Left lung (tissue), 4 donors: ENCODE measurements at regions not wholly inside any gene's neighbourhood (a gene's known extent, or its start where the extent isn't known, plus 50 kb on each side); places are given as distances from the start of the nearest gene placed in this dataset.
"Not testable (repeated sequence)": the region's sequence is repeated elsewhere in the genome, so short reads cannot be mapped to it uniquely, and the experiment has no call there.

Experiments
- ATAC-seq: fragments of 200-7000 bp; cut with Tn5 transposase; one replicate; pipeline ENCODE4 v1.9.1; 2020; ENCODE audit warnings: moderate library complexity
- DNase-seq, 4 donors: peaks; one replicate each; pipeline ENCODE4 v3.0.0-alpha.2; 2013 to 2020
- H3K27ac ChIP-seq, 2 donors: fragments of 200-600 bp; sonication (generic) in 1 of 2; one replicate each; pipeline versions ENCODE4 v1.5.0 to v1.8.0; 2020 to 2021
- H3K27me3 ChIP-seq, 2 donors: fragments of 200-600 bp; sonication (generic) in 1 of 2; one replicate each; pipeline versions ENCODE4 v1.5.0 to v1.8.0; 2020 to 2021
- H3K36me3 ChIP-seq, 2 donors: fragments of 200-600 bp; sonication (generic) in 1 of 2; one replicate each; pipeline versions ENCODE4 v1.5.0 to v1.8.0; 2020 to 2021
- H3K4me1 ChIP-seq, 2 donors: fragments of 200-600 bp; one replicate each; pipeline ENCODE4 v1.8.0; 2021
- H3K4me3 ChIP-seq, 2 donors: fragments of 200-600 bp; sonication (generic) in 1 of 2; one replicate each; pipeline versions ENCODE4 v1.5.0 to v1.8.0; 2020 to 2021; ENCODE audit warnings: mild to moderate bottlenecking in 1 of 2
- H3K9me3 ChIP-seq, 2 donors: fragments of 200-600 bp; sonication (generic) in 1 of 2; one replicate each; pipeline versions ENCODE4 v1.5.0 to v1.8.0; 2020 to 2021
- CTCF ChIP-seq, 2 donors: fragments of 200-600 bp; sonication (generic) in 1 of 2; IDR thresholded peaks; one replicate each; pipeline versions ENCODE4 v1.5.0 to v1.8.0; 2021; ENCODE audit warnings: antibody characterized with exemption in 2 of 2
- intact Hi-C, 2 donors: fragments of 100-400 bp; cut with DNase I; formaldehyde crosslinking; loops; one replicate each; pipeline versions ENCODE4 v1.11.2 to v1.14.2; 2022
- donor health status: DM: no; HTN: yes; CAD: no.
- donor health status: DM: no; HTN: no; CAD: no.

GRCh38 chr6:166253778-166254204 lies 54.4 kb downstream of the PRR18 start:
- DNase-seq (peak in 1 of 4 donors; percentile 87), ATAC-seq (peak; percentile 61)
- Histone ChIP-seq H3K36me3 (no peaks in the 10 kb centered on the region), H3K27me3 (peaks cover 19 to 65% of the 10 kb centered on the region in 2 donors), H3K9me3 (no peaks in the 10 kb centered on the region), H3K4me1 (peaks cover 0 to 39% of the 10 kb centered on the region in 2 donors), H3K27ac (peak overlapping the region; percentile 13 to 84), H3K4me3 (peak overlapping the region in 1 of 2 donors; percentile 45)
- TF ChIP-seq CTCF (IDR thresholded peaks at IDR 0.05) = no peak
- intact Hi-C loops = no loop called here

- intact Hi-C loops = no loop called here
These were observed 54.9 kb downstream of the PRR18 start for GRCh38 chr6:166253281-166253681.

GRCh38 chr6:166252601-166253000 lies 55.6 kb downstream of the PRR18 start:
- Histone ChIP-seq H3K36me3 (no peaks in the 10 kb centered on the region), H3K27ac (no peak overlapping the region), H3K27me3 (peaks cover 19 to 59% of the 10 kb centered on the region in 2 donors), H3K4me3 (no peak overlapping the region), H3K9me3 (no peaks in the 10 kb centered on the region), H3K4me1 (peaks cover 0 to 28% of the 10 kb centered on the region in 2 donors)
- no peak for ATAC-seq
- no peak for TF ChIP-seq CTCF (IDR thresholded peaks at IDR 0.05)
- intact Hi-C loops = no loop called here
- peak in 1 of 4 donors; percentile 79 for DNase-seq

More at GRCh38 chr6:166253281-166253681, 54.9 kb downstream of the PRR18 start:
- Histone ChIP-seq H3K36me3 (no peaks in the 10 kb centered on the region), H3K27ac (peak overlapping the region in 1 of 2 donors; percentile 84), H3K4me3 (peak overlapping the region; percentile 19 to 45), H3K4me1 (peaks cover 0 to 34% of the 10 kb centered on the region in 2 donors), H3K9me3 (no peaks in the 10 kb centered on the region), H3K27me3 (peaks cover 19 to 65% of the 10 kb centered on the region in 2 donors)
- ATAC-seq = peak; percentile 93
- TF ChIP-seq CTCF (IDR thresholded peaks at IDR 0.05) = no peak
- peak in 2 of 4 donors; percentile 51 to 94 for DNase-seq

- H3K9me3 ChIP-seq = no peaks in the 10 kb centered on the region
- no peak for TF ChIP-seq CTCF (IDR thresholded peaks at IDR 0.05)
- H3K27ac ChIP-seq = no peak overlapping the region
These were observed 56.5 kb downstream of the PRR18 start for GRCh38 chr6:166251655-166252054.

DNA sequence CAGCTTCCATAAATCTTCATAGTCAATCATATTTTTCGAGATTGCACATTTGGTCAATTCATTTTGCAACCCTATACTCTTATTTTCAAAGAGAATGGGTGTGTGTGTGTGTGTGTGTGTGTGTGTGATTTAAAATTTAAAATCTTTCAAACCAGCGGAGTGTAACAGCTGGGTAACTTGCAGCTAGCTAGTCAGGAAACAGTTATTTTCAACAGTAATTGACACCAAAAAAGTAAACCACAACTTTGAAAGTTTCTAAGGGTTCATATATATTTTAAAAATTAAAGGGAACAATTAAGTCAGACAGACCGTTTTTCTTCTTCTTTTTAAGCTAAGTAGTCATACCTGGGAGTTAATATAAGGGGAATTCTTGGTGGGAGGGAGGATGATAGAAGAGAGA lies 57.0 kb downstream of the PRR18 start:
- intact Hi-C loops = no loop called here
- DNase-seq = no peak
- no peaks in the 10 kb centered on the region for H3K9me3 ChIP-seq
- H3K27ac ChIP-seq = no peak overlapping the region
- no peak for TF ChIP-seq CTCF (IDR thresholded peaks at IDR 0.05)
- peaks cover 19 to 48% of the 10 kb centered on the region in 2 donors for H3K27me3 ChIP-seq
- ATAC-seq = no peak
- no peak overlapping the region for H3K4me3 ChIP-seq
- H3K4me1 ChIP-seq = peaks cover 0 to 18% of the 10 kb centered on the region in 2 donors
- H3K36me3 ChIP-seq = no peaks in the 10 kb centered on the region

More at GRCh38 chr6:166251655-166252054, 56.5 kb downstream of the PRR18 start:
- DNase-seq (no peak), ATAC-seq (no peak)
- intact Hi-C loops = no loop called here
- H3K4me3 ChIP-seq = no peak overlapping the region
- H3K27me3 ChIP-seq = peaks cover 19 to 52% of the 10 kb centered on the region in 2 donors
- no peaks in the 10 kb centered on the region for H3K36me3 ChIP-seq
- H3K4me1 ChIP-seq = peaks cover 0 to 18% of the 10 kb centered on the region in 2 donors

DNA sequence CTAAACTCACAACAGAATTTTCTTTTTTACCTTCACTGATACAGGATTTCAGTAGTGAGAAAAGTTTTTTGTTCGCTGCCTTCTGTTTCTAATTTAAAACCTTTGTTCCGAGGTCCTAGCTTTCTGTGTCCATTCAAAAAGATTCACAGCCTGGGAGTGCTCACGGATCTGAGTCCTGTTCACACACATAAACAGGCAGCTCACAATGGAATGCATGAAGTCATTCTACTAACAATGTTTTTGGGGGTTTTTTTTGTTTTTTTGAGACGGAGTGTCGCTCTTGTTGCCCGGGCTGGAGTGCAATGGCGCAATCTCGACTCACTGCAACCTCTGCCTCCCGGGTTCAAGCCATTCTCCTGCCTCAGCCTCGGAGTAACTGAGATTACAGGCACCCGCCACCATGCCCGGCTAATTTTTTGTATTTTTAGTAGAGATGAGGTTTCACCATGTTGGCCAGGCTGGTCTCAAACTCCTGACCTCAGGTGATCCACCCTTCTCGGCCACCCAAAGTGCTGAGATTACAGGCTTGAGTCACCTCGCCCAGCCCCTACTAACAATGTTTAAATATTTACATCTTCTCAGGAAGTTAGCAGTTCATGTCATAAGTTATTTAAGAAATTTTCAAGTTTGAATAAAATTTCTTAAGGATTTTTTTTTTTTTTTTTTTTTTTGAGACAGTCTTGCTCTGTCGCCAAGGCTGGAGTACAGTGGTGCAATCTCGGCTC lies 59.0 kb downstream of the PRR18 start:
- Histone ChIP-seq H3K4me1 (peaks cover 0 to 18% of the 10 kb centered on the region in 2 donors), H3K27me3 (peaks cover 12 to 34% of the 10 kb centered on the region in 2 donors)
- H3K36me3 ChIP-seq, intact Hi-C loops, H3K9me3 ChIP-seq, H3K4me3 ChIP-seq, H3K27ac ChIP-seq, ATAC-seq, DNase-seq: not testable (repeated sequence)
